ENCODE measurements at regions not wholly inside any gene's neighbourhood (a gene's known extent, or its start where the extent isn't known, plus 50 kb on each side); places are given as distances from the start of the nearest gene placed in this dataset.

DNA sequence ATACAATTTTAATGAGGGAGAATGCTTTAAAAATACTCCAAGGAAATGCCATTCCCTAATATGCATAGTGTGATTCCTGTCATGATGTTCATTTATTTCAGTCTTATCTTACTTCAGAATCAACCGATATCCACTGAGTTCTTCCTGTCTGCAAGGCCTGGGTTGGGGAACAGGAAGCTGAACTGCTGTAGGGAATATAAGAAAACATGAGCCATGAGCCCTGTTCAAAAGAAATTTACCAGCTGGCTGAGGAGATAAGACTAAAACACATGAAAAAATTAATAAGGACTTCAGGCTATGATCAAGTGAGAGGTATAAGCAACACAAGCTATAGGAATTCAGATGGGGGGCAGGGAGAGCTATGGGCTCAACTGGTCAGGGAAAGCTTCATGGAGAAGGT lies 184.7 kb downstream of the PLPP4 start:
- ChIA-PET CTCF (interaction anchor here (0.5 to 0.7 kb wide), 2 partner anchors 10 to 606 kb away, joined by 3 read pairs; no protein-coding TSS in a partner anchor), POLR2A (ENCODE audit: low non-redundant PET) (no interaction called here)
- no peak for DNase-seq (ENCODE audit: low spot score)
- H3K27ac ChIP-seq = no peak overlapping the region
- TF ChIP-seq, protein P1, sequence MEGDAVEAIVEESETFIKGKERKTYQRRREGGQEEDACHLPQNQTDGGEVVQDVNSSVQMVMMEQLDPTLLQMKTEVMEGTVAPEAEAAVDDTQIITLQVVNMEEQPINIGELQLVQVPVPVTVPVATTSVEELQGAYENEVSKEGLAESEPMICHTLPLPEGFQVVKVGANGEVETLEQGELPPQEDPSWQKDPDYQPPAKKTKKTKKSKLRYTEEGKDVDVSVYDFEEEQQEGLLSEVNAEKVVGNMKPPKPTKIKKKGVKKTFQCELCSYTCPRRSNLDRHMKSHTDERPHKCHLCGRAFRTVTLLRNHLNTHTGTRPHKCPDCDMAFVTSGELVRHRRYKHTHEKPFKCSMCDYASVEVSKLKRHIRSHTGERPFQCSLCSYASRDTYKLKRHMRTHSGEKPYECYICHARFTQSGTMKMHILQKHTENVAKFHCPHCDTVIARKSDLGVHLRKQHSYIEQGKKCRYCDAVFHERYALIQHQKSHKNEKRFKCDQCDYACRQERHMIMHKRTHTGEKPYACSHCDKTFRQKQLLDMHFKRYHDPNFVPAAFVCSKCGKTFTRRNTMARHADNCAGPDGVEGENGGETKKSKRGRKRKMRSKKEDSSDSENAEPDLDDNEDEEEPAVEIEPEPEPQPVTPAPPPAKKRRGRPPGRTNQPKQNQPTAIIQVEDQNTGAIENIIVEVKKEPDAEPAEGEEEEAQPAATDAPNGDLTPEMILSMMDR (conservative IDR thresholded peaks at IDR 0.05; ENCODE audit: low read depth) = no peak

- TF ChIP-seq, protein P1 (conservative IDR thresholded peaks at IDR 0.05; ENCODE audit: low read depth) = no peak
- no peak overlapping the region for H3K27ac ChIP-seq
- DNase-seq (ENCODE audit: low spot score) = no peak
- CTCF ChIA-PET = interaction anchor here (0.9 kb wide), 1 partner anchor 10 kb away, joined by 4 read pairs; no protein-coding TSS in a partner anchor
- POLR2A ChIA-PET (ENCODE audit: low non-redundant PET) = no interaction called here
Measured at GRCh38 chr10:120643351-120643750, 186.3 kb downstream of the PLPP4 start.

- H3K27ac ChIP-seq = no peak overlapping the region
- TF ChIP-seq, protein P1 (conservative IDR thresholded peaks at IDR 0.05; ENCODE audit: low read depth) = no peak
- DNase-seq (ENCODE audit: low spot score) = no peak
- ChIA-PET POLR2A (ENCODE audit: low non-redundant PET) (no interaction called here), CTCF (no interaction called here)
Measured at GRCh38 chr10:120644556-120645410, 187.8 kb downstream of the PLPP4 start.

GRCh38 chr10:120646159-120646732 lies 189.2 kb downstream of the PLPP4 start:
- TF ChIP-seq, protein P1 (conservative IDR thresholded peaks at IDR 0.05; ENCODE audit: low read depth) = no peak
- ChIA-PET POLR2A (ENCODE audit: low non-redundant PET) (no interaction called here), CTCF (no interaction called here)
- H3K27ac ChIP-seq = no peak overlapping the region
- no peak for DNase-seq (ENCODE audit: low spot score)

DNA sequence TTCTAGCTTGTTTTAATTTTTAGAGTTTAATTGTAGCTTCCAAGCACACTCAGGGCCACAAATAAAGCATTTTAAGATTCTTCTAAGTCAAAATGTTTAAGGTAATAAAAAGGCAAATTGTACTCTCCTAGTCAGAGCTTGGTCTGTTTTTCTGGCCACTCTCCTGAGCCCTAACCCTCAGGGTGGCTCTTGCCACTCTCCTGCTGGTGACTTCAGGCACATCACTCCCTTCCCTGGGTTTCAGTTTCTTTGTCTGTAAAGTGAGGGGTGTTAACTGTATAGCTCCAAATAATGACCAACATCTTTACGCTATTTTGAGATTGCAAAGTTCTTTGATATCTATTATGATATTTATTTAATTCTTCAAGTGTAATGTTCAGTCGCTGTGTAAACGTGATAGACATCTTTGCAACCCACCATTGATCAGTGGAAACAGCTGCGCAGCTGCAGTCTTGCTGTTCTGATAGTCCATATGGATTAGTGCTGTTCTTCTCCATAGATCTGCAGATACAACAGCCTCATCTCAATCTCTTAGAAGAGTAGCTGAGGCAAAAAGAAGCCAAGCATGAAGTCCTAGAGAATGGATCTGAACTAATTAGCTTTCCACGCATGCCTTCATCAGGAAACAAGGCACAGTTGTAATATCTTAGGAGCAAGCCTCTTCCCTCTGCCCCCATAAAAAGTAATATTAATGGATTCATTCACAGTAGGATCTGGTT lies 189.9 kb downstream of the PLPP4 start:
- no peak overlapping the region for H3K27ac ChIP-seq
- TF ChIP-seq, protein P1 (conservative IDR thresholded peaks at IDR 0.05; ENCODE audit: low read depth) = no peak
- ChIA-PET POLR2A (ENCODE audit: low non-redundant PET) (interaction anchor here (0.6 kb wide), 1 partner anchor 98 kb away, joined by 3 read pairs; no protein-coding TSS in a partner anchor), CTCF (interaction anchor here (0.6 kb wide), 1 partner anchor 28 kb away, joined by 6 read pairs; no protein-coding TSS in a partner anchor)
- no peak for DNase-seq (ENCODE audit: low spot score)

DNA sequence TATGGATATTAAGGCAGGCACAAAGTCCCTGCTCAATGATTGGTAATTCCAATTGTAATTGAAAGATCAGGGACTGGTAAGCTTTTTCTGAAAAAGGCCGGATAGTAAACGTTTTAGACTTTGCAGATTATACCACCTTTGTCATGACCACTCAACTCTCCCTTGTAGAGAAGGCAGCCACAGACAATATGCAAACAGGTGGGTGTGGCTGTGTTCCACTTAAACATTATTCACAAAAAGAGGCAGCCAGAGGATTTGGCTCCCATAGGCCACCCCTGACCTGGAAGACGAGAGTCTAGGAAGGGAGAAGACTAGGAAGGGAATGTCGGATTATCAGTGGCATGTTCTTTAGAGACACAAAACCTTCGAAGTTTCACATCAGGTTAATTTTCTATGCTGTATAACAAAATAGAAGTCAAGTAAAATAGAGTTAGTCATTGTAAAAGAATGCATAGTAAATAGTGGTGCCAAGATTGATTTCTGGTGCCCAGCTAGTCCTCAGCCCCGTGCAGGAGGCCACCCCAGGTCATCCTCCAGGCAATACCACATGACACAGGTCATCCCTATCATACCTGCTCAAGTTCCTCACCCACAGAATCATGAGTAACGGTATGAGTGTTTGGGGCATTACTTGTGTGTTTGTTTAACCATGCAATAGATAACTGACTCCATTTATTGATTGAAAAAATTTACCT lies 193.8 kb downstream of the PLPP4 start:
- ChIA-PET CTCF (interaction anchor here (0.7 to 1.2 kb wide), 2 partner anchors 45 to 228 kb away, joined by 3 to 5 read pairs; no protein-coding TSS in a partner anchor), POLR2A (ENCODE audit: low non-redundant PET) (no interaction called here)

More for the DNA sequence above, 193.8 kb downstream of the PLPP4 start:
- no peak overlapping the region for H3K27ac ChIP-seq
- TF ChIP-seq, protein P1 (conservative IDR thresholded peaks at IDR 0.05; ENCODE audit: low read depth) = no peak
- DNase-seq (ENCODE audit: low spot score) = peak; percentile 13
